ENCODE measurements at regions not wholly inside any gene's neighbourhood (a gene's known extent, or its start where the extent isn't known, plus 50 kb on each side); places are given as distances from the start of the nearest gene placed in this dataset.

DNA sequence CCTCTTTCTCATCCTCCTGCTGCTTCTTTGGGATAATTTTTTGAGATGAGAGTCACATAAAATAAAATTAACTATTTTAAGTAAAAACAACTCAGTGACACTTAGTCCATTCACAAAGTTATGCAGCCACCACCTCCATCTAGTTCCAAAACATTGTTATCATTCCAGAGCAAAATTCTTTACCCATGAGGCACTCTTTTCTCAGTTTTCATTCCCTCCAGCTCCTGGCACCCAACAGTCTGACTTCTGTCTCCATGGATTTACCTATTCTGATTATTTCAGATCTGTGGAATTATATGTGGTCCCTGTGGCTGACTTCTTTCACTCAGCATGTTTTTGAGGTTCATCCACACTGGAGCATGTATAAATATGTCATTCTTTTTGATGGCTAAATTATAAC, 239.9 kb upstream of the DYNLRB2 start:
- intact Hi-C loops (cut with DNase I) = no loop called here

DNA sequence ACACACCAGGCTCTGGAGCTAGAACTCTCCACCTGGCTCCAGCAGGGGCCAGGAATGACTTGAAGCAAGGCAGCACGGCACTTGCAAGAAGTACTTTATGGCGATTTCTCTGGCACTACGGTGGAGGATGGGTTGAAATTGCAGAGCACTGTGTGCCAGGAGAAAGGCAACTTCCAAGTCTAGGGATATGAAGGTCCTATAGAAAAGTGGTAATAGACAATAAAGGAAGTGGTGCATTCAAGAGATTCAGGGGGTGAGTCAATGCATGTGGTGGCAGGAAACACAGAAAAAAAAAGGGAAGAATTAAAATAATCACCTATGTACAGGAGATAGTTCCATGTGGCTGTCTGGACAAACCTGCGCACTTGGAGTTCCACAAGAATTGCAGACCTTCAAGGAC, 240.3 kb upstream of the DYNLRB2 start:
- intact Hi-C loops (cut with DNase I) = no loop called here
- no peak for DNase-seq (ENCODE audit: low spot score)
- Histone ChIP-seq H3K36me3 (no peaks in the 10 kb centered on the region), H3K9me3 (no peaks in the 10 kb centered on the region), H3K27me3 (replicated peaks; ENCODE audit: insufficient read depth) (no peaks in the 10 kb centered on the region), H3K4me3 (no peak overlapping the region), H3K4me1 (replicated peaks) (no peaks in the 10 kb centered on the region), H3K27ac (no peak overlapping the region)
- 90% methylated on average over 4 of the region's 4 CpGs for WGBS
- TF ChIP-seq POLR2A (IDR thresholded peaks at IDR 0.05) = no peak
- TF ChIP-seq CTCF (IDR thresholded peaks at IDR 0.05) = no peak
- no peak for TF ChIP-seq POLR2AphosphoS5 (IDR thresholded peaks at IDR 0.05)

More for the DNA sequence above, 239.9 kb upstream of the DYNLRB2 start:
- H3K4me1 ChIP-seq (replicated peaks) = no peaks in the 10 kb centered on the region
- DNase-seq (ENCODE audit: low spot score) = no peak
- TF ChIP-seq POLR2A (IDR thresholded peaks at IDR 0.05) (no peak), POLR2AphosphoS5 (IDR thresholded peaks at IDR 0.05) (no peak), CTCF (IDR thresholded peaks at IDR 0.05) (no peak)
- no peaks in the 10 kb centered on the region for H3K27me3 ChIP-seq (replicated peaks; ENCODE audit: insufficient read depth)
- no peaks in the 10 kb centered on the region for H3K36me3 ChIP-seq
- no peaks in the 10 kb centered on the region for H3K9me3 ChIP-seq
- H3K27ac ChIP-seq = no peak overlapping the region
- H3K4me3 ChIP-seq = no peak overlapping the region

- WGBS = 27% methylated on average over 6 of the region's 6 CpGs
- no peaks in the 10 kb centered on the region for H3K27me3 ChIP-seq (replicated peaks; ENCODE audit: insufficient read depth)
- no peaks in the 10 kb centered on the region for H3K4me1 ChIP-seq (replicated peaks)
- H3K36me3 ChIP-seq = no peaks in the 10 kb centered on the region
- TF ChIP-seq CTCF (IDR thresholded peaks at IDR 0.05) (no peak), POLR2AphosphoS5 (IDR thresholded peaks at IDR 0.05) (no peak), POLR2A (IDR thresholded peaks at IDR 0.05) (no peak)
- no peaks in the 10 kb centered on the region for H3K9me3 ChIP-seq
- peak; percentile 5 for DNase-seq (ENCODE audit: low spot score)
- no peak overlapping the region for H3K27ac ChIP-seq
- H3K4me3 ChIP-seq = no peak overlapping the region
- intact Hi-C loops (cut with DNase I) = no loop called here
Observed at GRCh38 chr16:80299416-80299815, 241.4 kb upstream of the DYNLRB2 start.

- no peak for TF ChIP-seq POLR2A (IDR thresholded peaks at IDR 0.05)
- no peak for TF ChIP-seq POLR2AphosphoS5 (IDR thresholded peaks at IDR 0.05)
- TF ChIP-seq CTCF (IDR thresholded peaks at IDR 0.05) = no peak
- H3K27ac ChIP-seq = no peak overlapping the region
- no peaks in the 10 kb centered on the region for H3K36me3 ChIP-seq
- H3K4me1 ChIP-seq (replicated peaks) = no peaks in the 10 kb centered on the region
- no peaks in the 10 kb centered on the region for H3K9me3 ChIP-seq
- no peak for DNase-seq (ENCODE audit: low spot score)
- intact Hi-C loops (cut with DNase I) = no loop called here
- H3K27me3 ChIP-seq (replicated peaks; ENCODE audit: insufficient read depth) = no peaks in the 10 kb centered on the region
- H3K4me3 ChIP-seq = no peak overlapping the region
Observed at GRCh38 chr16:80298676-80299075, 242.1 kb upstream of the DYNLRB2 start.

DNA sequence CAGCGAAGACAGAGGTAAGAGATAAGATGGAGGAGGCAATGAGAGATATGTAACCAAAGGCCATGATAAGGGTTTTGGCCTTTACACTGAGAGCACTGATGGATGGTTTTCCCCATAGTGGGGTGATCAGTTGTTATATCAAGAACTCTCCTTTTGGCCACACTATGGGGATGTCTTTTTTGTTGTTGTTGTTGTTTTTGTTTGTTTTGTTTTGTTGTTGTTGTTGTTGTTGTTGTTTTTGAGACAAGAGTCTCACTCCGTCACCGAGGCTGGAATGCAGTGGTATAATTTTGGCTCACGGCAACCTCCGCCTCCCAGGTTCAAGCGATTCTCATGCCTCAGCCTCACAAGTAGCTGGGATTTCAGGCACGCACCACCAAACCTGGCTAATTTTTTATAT, 244.8 kb upstream of the DYNLRB2 start:
- H3K27me3 ChIP-seq (replicated peaks; ENCODE audit: insufficient read depth) = no peaks in the 10 kb centered on the region
- no peaks in the 10 kb centered on the region for H3K4me1 ChIP-seq (replicated peaks)
- intact Hi-C loops (cut with DNase I) = no loop called here
- no peaks in the 10 kb centered on the region for H3K36me3 ChIP-seq
- no peak overlapping the region for H3K4me3 ChIP-seq
- no peak for DNase-seq (ENCODE audit: low spot score)
- H3K27ac ChIP-seq = no peak overlapping the region
- 97% methylated on average over 7 of the region's 7 CpGs for WGBS
- no peaks in the 10 kb centered on the region for H3K9me3 ChIP-seq
- no peak for TF ChIP-seq POLR2AphosphoS5 (IDR thresholded peaks at IDR 0.05)
- no peak for TF ChIP-seq CTCF (IDR thresholded peaks at IDR 0.05)
- TF ChIP-seq POLR2A (IDR thresholded peaks at IDR 0.05) = no peak
